ENCODE measurements at regions not wholly inside any gene's neighbourhood (a gene's known extent, or its start where the extent isn't known, plus 50 kb on each side); places are given as distances from the start of the nearest gene placed in this dataset.

DNA sequence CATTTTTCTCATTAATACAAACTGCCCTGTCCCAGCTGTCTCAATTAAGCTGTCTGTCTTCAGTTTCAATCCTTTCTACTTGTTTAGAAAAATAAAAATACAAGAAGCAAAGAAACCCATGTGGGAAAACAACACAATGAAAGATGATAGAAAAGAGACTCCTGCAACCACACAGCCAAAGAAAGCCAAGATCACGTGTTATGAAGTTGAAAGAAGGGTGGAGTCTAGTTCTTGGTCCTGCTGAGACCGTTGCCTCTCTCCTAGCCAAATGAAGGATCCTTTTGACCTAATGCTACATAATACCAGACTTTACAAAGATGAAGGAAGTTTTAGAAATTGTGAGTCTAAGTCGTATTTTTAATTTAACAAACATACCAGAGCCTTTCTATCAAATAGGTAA lies 218.8 kb upstream of the RRP15 start:
- H3K4me1 Mint-ChIP-seq (ENCODE audit: low read depth), result no peaks in the 10 kb centered on the region
- H3K36me3 Mint-ChIP-seq (ENCODE audit: low read depth), result no peaks in the 10 kb centered on the region; the same call in 1 of the 2 replicates
- TF ChIP-seq, protein P1, sequence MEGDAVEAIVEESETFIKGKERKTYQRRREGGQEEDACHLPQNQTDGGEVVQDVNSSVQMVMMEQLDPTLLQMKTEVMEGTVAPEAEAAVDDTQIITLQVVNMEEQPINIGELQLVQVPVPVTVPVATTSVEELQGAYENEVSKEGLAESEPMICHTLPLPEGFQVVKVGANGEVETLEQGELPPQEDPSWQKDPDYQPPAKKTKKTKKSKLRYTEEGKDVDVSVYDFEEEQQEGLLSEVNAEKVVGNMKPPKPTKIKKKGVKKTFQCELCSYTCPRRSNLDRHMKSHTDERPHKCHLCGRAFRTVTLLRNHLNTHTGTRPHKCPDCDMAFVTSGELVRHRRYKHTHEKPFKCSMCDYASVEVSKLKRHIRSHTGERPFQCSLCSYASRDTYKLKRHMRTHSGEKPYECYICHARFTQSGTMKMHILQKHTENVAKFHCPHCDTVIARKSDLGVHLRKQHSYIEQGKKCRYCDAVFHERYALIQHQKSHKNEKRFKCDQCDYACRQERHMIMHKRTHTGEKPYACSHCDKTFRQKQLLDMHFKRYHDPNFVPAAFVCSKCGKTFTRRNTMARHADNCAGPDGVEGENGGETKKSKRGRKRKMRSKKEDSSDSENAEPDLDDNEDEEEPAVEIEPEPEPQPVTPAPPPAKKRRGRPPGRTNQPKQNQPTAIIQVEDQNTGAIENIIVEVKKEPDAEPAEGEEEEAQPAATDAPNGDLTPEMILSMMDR (IDR thresholded peaks at IDR 0.05), result no peak
- no peak for DNase-seq
- no peak overlapping the region for H3K27ac Mint-ChIP-seq
- no peak overlapping the region for H3K4me3 Mint-ChIP-seq
- H3K9me3 Mint-ChIP-seq, result peaks cover 48% of the 10 kb centered on the region
- H3K27me3 Mint-ChIP-seq (ENCODE audit: insufficient read depth), result no peaks in the 10 kb centered on the region

DNA sequence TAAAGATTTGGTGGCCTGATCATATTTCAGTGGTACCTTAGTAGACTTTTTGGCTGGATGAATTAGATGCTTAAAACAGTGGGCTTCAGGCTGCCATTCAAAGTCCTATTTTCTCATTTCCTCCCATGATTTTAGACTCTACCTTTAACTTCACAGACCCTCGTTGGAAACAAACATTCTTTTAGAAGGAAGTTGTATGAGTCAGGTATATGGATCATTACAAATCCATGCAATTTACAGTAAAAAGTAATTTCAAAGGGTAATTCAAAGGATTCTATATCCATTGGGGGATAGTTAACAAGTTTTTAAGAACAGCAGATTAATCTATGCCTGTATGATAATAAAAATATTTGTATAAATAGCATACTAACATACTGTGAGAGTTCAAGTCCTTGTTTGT lies 216.9 kb upstream of the RRP15 start:
- Mint-ChIP-seq H3K27me3 (ENCODE audit: insufficient read depth) (no peaks in the 10 kb centered on the region), H3K4me3 (no peak overlapping the region), H3K36me3 (ENCODE audit: low read depth) (no peaks in the 10 kb centered on the region; the same call in 1 of the 2 replicates), H3K4me1 (ENCODE audit: low read depth) (no peaks in the 10 kb centered on the region), H3K27ac (no peak overlapping the region), H3K9me3 (peaks cover 54% of the 10 kb centered on the region)
- TF ChIP-seq, protein P1 (IDR thresholded peaks at IDR 0.05), result no peak
- DNase-seq, result no peak

DNA sequence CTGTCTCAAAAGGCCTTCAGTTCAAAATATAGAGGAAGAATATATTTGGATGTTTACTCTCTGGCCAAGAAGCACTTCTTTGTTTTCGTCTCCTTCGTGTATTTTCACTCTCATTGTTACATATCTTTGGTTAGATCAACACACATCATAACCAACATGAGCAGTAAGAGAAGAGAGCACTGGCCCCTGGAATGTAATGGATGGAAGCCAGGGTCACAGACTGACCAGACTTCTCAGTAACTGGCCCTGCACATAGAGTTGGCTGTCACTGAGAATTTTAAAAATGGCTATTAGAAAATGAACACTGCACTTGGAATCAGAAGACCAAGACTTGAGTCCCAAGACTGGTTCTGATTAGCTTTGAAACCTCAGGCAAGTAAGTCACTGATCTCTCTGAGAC lies 215.9 kb upstream of the RRP15 start:
- Mint-ChIP-seq H3K4me1 (ENCODE audit: low read depth) (no peaks in the 10 kb centered on the region), H3K27me3 (ENCODE audit: insufficient read depth) (no peaks in the 10 kb centered on the region), H3K9me3 (peaks cover 51% of the 10 kb centered on the region), H3K4me3 (no peak overlapping the region), H3K27ac (no peak overlapping the region), H3K36me3 (ENCODE audit: low read depth) (no peaks in the 10 kb centered on the region; the same call in 1 of the 2 replicates)
- DNase-seq, result no peak
- TF ChIP-seq, protein P1 (IDR thresholded peaks at IDR 0.05), result no peak

DNA sequence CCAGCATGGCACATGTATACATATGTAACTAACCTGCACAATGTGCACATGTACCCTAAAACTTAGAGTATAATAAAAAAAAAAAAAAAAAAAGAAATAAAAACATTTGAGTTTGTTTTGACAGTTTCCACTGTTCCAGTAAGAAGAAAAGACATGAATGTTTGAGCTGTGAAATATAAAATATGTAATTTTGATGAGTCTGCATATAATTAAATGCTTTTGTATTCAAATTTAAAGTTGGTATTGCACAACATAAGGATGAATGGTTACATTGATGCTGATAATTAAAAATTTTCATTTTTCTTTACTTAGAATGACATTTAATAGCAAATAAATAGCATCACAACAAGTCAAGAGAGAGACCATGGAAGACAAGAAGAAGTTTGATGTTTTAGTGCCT lies 212.0 kb upstream of the RRP15 start:
- no peak overlapping the region for H3K4me3 Mint-ChIP-seq

DNA sequence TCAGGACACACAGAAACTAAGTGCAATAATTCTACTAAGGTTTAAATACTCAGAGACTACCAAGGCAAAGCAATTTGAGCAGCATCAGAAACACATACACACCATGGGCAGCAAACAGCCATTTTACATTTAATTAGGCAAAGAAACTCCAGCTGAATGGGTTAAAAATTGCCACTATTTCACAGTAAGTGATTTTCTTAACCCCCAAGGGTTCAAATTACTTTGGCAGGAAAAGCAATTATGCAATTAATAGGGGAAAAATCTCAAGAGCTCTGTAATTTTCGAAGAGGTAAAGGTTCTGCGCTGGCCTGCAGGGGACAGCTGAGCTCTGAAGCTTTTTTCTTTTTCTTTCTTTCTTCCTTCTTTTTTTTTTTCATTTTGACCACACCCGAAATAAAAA lies 206.2 kb upstream of the RRP15 start:
- Mint-ChIP-seq H3K27me3 (ENCODE audit: insufficient read depth) (no peaks in the 10 kb centered on the region; the same call in 1 of the 2 replicates), H3K27ac (no peak overlapping the region), H3K4me3 (no peak overlapping the region), H3K4me1 (ENCODE audit: low read depth) (no peaks in the 10 kb centered on the region), H3K36me3 (ENCODE audit: low read depth) (peaks cover 14% of the 10 kb centered on the region), H3K9me3 (peaks cover 44% of the 10 kb centered on the region)
- DNase-seq, result no peak
- TF ChIP-seq, protein P1 (IDR thresholded peaks at IDR 0.05), result no peak

More for the DNA sequence above, 212.0 kb upstream of the RRP15 start:
- DNase-seq, result no peak
- TF ChIP-seq, protein P1 (IDR thresholded peaks at IDR 0.05), result no peak
- Mint-ChIP-seq H3K36me3 (ENCODE audit: low read depth) (peaks cover 4% of the 10 kb centered on the region; the same call in 1 of the 2 replicates), H3K27ac (no peak overlapping the region), H3K4me1 (ENCODE audit: low read depth) (no peaks in the 10 kb centered on the region), H3K27me3 (ENCODE audit: insufficient read depth) (no peaks in the 10 kb centered on the region), H3K9me3 (peaks cover 49% of the 10 kb centered on the region)

DNA sequence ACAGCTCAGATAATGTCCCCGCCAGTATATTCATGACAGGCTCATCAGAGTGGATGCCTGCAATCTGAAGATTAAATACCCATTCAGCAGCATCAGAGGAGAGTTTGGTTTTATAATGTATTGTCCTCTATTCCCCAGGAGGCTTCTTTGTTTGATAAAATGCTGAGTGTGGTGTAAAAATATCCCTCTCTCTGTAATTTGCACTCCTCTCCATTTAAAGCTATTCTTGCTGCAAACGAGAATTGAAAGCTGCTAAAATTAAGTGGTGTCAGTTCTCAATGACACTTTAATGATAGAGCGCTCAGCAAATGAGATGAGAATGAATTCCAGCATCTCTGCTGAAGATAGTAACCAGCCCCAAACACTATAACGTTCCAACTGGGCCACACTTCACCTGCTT lies 205.7 kb upstream of the RRP15 start:
- TF ChIP-seq, protein P1 (IDR thresholded peaks at IDR 0.05), result no peak
- H3K36me3 Mint-ChIP-seq (ENCODE audit: low read depth), result peaks cover 14% of the 10 kb centered on the region
- H3K4me3 Mint-ChIP-seq, result no peak overlapping the region
- H3K9me3 Mint-ChIP-seq, result peaks cover 48% of the 10 kb centered on the region
- no peaks in the 10 kb centered on the region; the same call in 1 of the 2 replicates for H3K27me3 Mint-ChIP-seq (ENCODE audit: insufficient read depth)
- no peak overlapping the region for H3K27ac Mint-ChIP-seq
- no peak for DNase-seq
- no peaks in the 10 kb centered on the region for H3K4me1 Mint-ChIP-seq (ENCODE audit: low read depth)

Data from HFFc6 (cell line).